IMR-90 (cell line): ENCODE measurements at regions not wholly inside any gene's neighbourhood (a gene's known extent, or its start where the extent isn't known, plus 50 kb on each side); places are given as distances from the start of the nearest gene placed in this dataset.

ENCODE experiments used
- ATAC-seq: fragments of 200-7000 bp; cut with Tn5 transposase; 2 replicates; pipeline ENCODE4 v1.9.1; 2020; ENCODE audit warnings: low read depth, mild to moderate bottlenecking, moderate library complexity
- BruUV-seq: library from RNA; stranded (reverse); fragments of 400-500 nt; replicated peaks from 2 replicates; lab custom pipeline; 2021; lab: Mats Ljungman, UMichigan
- CTCF ChIA-PET: fragments of 300-600 bp; formaldehyde crosslinking; extraction: SDS; loops from one replicate; lab custom pipeline; 2021; ENCODE audit warnings: antibody characterized with exemption; lab: Yijun Ruan, JAX
- POLR2A ChIA-PET: fragments of 300-600 bp; sonication (Branson Sonifier 250); formaldehyde crosslinking; loops from one replicate; lab custom pipeline; 2022; ENCODE audit warnings: antibody characterized with exemption; ENCODE audit not compliant: unreplicated experiment; lab: Charles Lee
- DNase-seq: peaks from one replicate; pipeline ENCODE4 v3.0.0; 2013
- H2AFZ ChIP-seq: replicated peaks from 2 replicates; pipeline ENCODE3; 2013; ENCODE audit warnings: low read length, mild to moderate bottlenecking; ENCODE audit not compliant: poor library complexity
- H2AK5ac ChIP-seq: 2 replicates; pipeline ENCODE4 v1.6.1; 2013; ENCODE audit warnings: low read depth, low read length, inconsistent platforms
- H2AK9ac ChIP-seq: replicated peaks from 2 replicates; pipeline ENCODE3; 2013; ENCODE audit warnings: mild to moderate bottlenecking, low read depth, low read length, moderate library complexity; ENCODE audit not compliant: poor library complexity
- H2BK120ac ChIP-seq: 2 replicates; pipeline ENCODE4 v1.6.1; 2013; ENCODE audit warnings: low read depth, low read length, inconsistent platforms
- H2BK15ac ChIP-seq: 3 replicates; pipeline ENCODE4 v1.6.1; 2013; ENCODE audit warnings: low read depth, low read length, inconsistent platforms
- H2BK20ac ChIP-seq: 2 replicates; pipeline ENCODE4 v1.6.1; 2013; ENCODE audit warnings: low read depth, mild to moderate bottlenecking, inconsistent platforms, low read length, moderate library complexity
- H2BK5ac ChIP-seq: 2 replicates; pipeline ENCODE4 v1.6.1; 2013; ENCODE audit warnings: mild to moderate bottlenecking, low read depth, low read length, inconsistent platforms; ENCODE audit not compliant: poor library complexity, severe bottlenecking
- H3K14ac ChIP-seq: replicated peaks from 2 replicates; pipeline ENCODE4 v1.6.1; 2013; ENCODE audit warnings: low read depth, low read length, inconsistent platforms
- H3K18ac ChIP-seq: 2 replicates; pipeline ENCODE4 v1.6.1; 2013; ENCODE audit warnings: low read depth, low read length, control low read depth
- H3K23ac ChIP-seq: 2 replicates; pipeline ENCODE4 v1.6.1; 2013; ENCODE audit warnings: low read depth, low read length, inconsistent platforms
- H3K27ac ChIP-seq: 2 replicates; pipeline ENCODE4 v1.5.1; 2013; ENCODE audit warnings: mild to moderate bottlenecking, control low read depth, low read length; ENCODE audit not compliant: insufficient read depth
- H3K27me3 ChIP-seq: 2 replicates; pipeline ENCODE4 v1.6.1; 2013; ENCODE audit warnings: low read length; ENCODE audit not compliant: control insufficient read depth, insufficient read depth
- H3K36me3 ChIP-seq: 2 replicates; pipeline ENCODE4 v1.6.1; 2013; ENCODE audit warnings: low read length, mixed read lengths; ENCODE audit not compliant: control insufficient read depth, insufficient read depth
- H3K4ac ChIP-seq: 2 replicates; pipeline ENCODE4 v1.6.1; 2013; ENCODE audit warnings: low read depth, low read length, inconsistent platforms
- H3K4me1 ChIP-seq: 2 replicates; pipeline ENCODE4 v1.6.1; 2013; ENCODE audit warnings: low read length, mixed read lengths; ENCODE audit not compliant: control insufficient read depth, insufficient read depth
- H3K4me2 ChIP-seq: 2 replicates; pipeline ENCODE4 v1.6.1; 2013; ENCODE audit warnings: low read depth, mild to moderate bottlenecking, control low read depth, low read length, moderate library complexity
- H3K4me3 ChIP-seq: 2 replicates; pipeline ENCODE4 v1.5.1; 2013; ENCODE audit warnings: low read depth, mild to moderate bottlenecking, control low read depth, low read length, moderate library complexity; ENCODE audit not compliant: insufficient read depth
- H3K56ac ChIP-seq: 2 replicates; pipeline ENCODE4 v1.6.1; 2013; ENCODE audit warnings: low read length, inconsistent platforms; ENCODE audit not compliant: insufficient read depth; ENCODE audit errors: extremely low read depth
- H3K79me1 ChIP-seq, 2 experiments: 2 replicates each; pipeline ENCODE4 v1.6.1; 2013; ENCODE audit warnings: low read length in 2 of 2, inconsistent platforms in 1 of 2, low read depth in 1 of 2
- H3K9ac ChIP-seq: 2 replicates; pipeline ENCODE4 v1.6.1; 2013; ENCODE audit warnings: low read depth, low read length, control low read depth
- H3K9me1 ChIP-seq: 2 replicates; pipeline ENCODE4 v1.6.1; 2013; ENCODE audit warnings: low read length, inconsistent platforms; ENCODE audit not compliant: insufficient read depth
- H3K9me3 ChIP-seq: 2 replicates; pipeline ENCODE4 v1.6.1; 2013; ENCODE audit warnings: low read length; ENCODE audit not compliant: control insufficient read depth, insufficient read depth
- H4K20me1 ChIP-seq: 2 replicates; pipeline ENCODE4 v1.6.1; 2013; ENCODE audit warnings: low read length, inconsistent platforms; ENCODE audit not compliant: insufficient read depth
- H4K5ac ChIP-seq: 2 replicates; pipeline ENCODE4 v1.6.1; 2013; ENCODE audit warnings: mild to moderate bottlenecking, low read depth, low read length, control low read depth
- H4K8ac ChIP-seq, 2 experiments: 2 replicates each; pipeline ENCODE4 v1.6.1; 2013; ENCODE audit warnings: low read depth in 2 of 2, low read length in 2 of 2, control low read depth in 1 of 2, inconsistent platforms in 1 of 2
- H4K91ac ChIP-seq: 2 replicates; pipeline ENCODE4 v1.6.1; 2013; ENCODE audit warnings: low read depth, low read length, inconsistent platforms; ENCODE audit not compliant: insufficient read depth
- CHD1 ChIP-seq: IDR thresholded peaks from 2 replicates; pipeline ENCODE4 v1.6.1; 2012; ENCODE audit warnings: low read depth, low read length, improper control_type of control experiment
- FOS ChIP-seq: fragments of 150-350 bp; IDR thresholded peaks from 2 replicates; pipeline ENCODE4 v1.6.1; 2016; ENCODE audit warnings: low read depth, low read length
- MAZ ChIP-seq: IDR thresholded peaks from 2 replicates; pipeline ENCODE4 v1.6.1; 2012; ENCODE audit warnings: low read depth, mild to moderate bottlenecking, low read length, improper control_type of control experiment, moderate library complexity, borderline replicate concordance
- MXI1 ChIP-seq: IDR thresholded peaks from 2 replicates; pipeline ENCODE4 v1.6.1; 2012; ENCODE audit warnings: low read depth, mild to moderate bottlenecking, low read length, moderate library complexity, borderline replicate concordance
- POLR2A ChIP-seq: IDR thresholded peaks from 2 replicates; pipeline ENCODE4 v1.6.1; 2012; ENCODE audit warnings: mild to moderate bottlenecking, low read depth, low read length
- RAD21 ChIP-seq: IDR thresholded peaks from 2 replicates; pipeline ENCODE4 v1.6.1; 2012; ENCODE audit warnings: low read length, improper control_type of control experiment
- RFX5 ChIP-seq: IDR thresholded peaks from 2 replicates; pipeline ENCODE4 v1.8.0; 2012; ENCODE audit warnings: low read depth, mild to moderate bottlenecking, low read length, moderate library complexity
- SMC3 ChIP-seq: fragments of 150-350 bp; IDR thresholded peaks from 2 replicates; pipeline ENCODE4 v1.6.1; 2016; ENCODE audit warnings: low read depth, mild to moderate bottlenecking, antibody characterized with exemption, low read length, moderate library complexity
- WGBS, 2 experiments: methylation state at CpG; one replicate each; pipeline versions ENCODE4 v1.1.5 to v1.1.7; 2013; ENCODE audit warnings: missing lambda C conversion rate in 2 of 2; ENCODE audit not compliant: insufficient read length in 1 of 2; ENCODE audit errors: extremely low coverage in 2 of 2; 5-methylcytosine and 5-hydroxymethylcytosine counted together
- dilution Hi-C: fragments of 300-500 bp; cut with HindIII; formaldehyde crosslinking; loops from one replicate; pipeline ENCODE4 v1.14.3; 2018; ENCODE audit warnings: low sequenced_read_pairs; ENCODE audit not compliant: unreplicated experiment
- in situ Hi-C: fragments of 300-500 bp; cut with MboI; formaldehyde crosslinking; loops from 3 replicates; pipeline ENCODE4 v1.14.3; 2019; ENCODE audit warnings: low sequenced_read_pairs, inconsistent platforms, mixed read lengths
- intact Hi-C: fragments of 100-400 bp; cut with micrococcal nuclease; formaldehyde crosslinking; loops from 2 replicates; pipeline ENCODE4 v1.10.0; 2022
- TF ChIP-seq, protein P1 (sequence below): fragments of 150-350 bp; IDR thresholded peaks from 2 replicates; pipeline ENCODE4 v1.6.1; 2016; ENCODE audit warnings: low read depth, mild to moderate bottlenecking, low read length, moderate library complexity, borderline replicate concordance
- TF ChIP-seq, protein P2 (sequence below): fragments of 150-350 bp; IDR thresholded peaks from 2 replicates; pipeline ENCODE4 v1.6.1; 2017; ENCODE audit warnings: mild to moderate bottlenecking, antibody characterized with exemption, low read length, low read depth
- TF ChIP-seq, protein P3 (sequence below): conservative IDR thresholded peaks from 2 replicates; pipeline ENCODE4 v1.5.1; 2012; ENCODE audit warnings: mild to moderate bottlenecking, low read depth, low read length, improper control_type of control experiment

DNA sequence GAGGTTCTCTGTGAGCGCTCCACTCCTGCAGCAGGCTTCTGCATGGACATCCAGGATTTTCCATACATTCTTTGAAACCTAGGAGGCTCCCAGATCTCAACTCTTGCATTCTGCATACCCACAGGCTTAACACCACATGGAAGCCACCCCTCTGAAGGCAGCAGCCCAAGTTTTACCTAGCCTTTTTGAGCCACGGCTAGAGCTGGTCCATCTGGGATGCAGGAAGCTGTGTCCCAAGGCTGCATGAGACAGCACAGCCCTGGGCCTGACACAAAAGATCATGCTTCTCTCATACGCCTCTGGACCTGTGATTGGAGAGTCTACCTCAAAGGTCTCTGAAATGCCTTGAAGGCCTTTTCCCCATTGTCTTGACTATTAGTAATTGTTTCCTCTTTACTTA is 53.6 kb upstream of the RPRM start:
- Histone ChIP-seq H3K27ac (no peak overlapping the region), H3K79me1 (no peaks in the 10 kb centered on the region), H3K23ac (no peak overlapping the region), H4K5ac (no peak overlapping the region), H4K20me1 (no peaks in the 10 kb centered on the region), H3K4ac (no peak overlapping the region), H3K18ac (no peak overlapping the region), H3K4me1 (no peaks in the 10 kb centered on the region), H2AK5ac (no peak overlapping the region), H3K36me3 (no peaks in the 10 kb centered on the region), H2BK15ac (no peak overlapping the region), H2BK120ac (no peak overlapping the region), H3K9me3 (no peaks in the 10 kb centered on the region; the same call in 1 of the 2 replicates), H2AK9ac (no peak overlapping the region), H2AFZ (no peak overlapping the region), H3K14ac (no peak overlapping the region), H2BK5ac (no peak overlapping the region), H3K9me1 (no peaks in the 10 kb centered on the region), H3K27me3 (no peaks in the 10 kb centered on the region), H3K9ac (no peak overlapping the region), H2BK20ac (no peak overlapping the region), H4K91ac (no peak overlapping the region), H3K56ac (no peak overlapping the region), H3K4me2 (no peak overlapping the region), H3K4me3 (no peak overlapping the region), H4K8ac (no peak overlapping the region)
- CTCF ChIA-PET: no interaction called here
- no peak for DNase-seq
- no TSS peak for BruUV-seq
- intact Hi-C loops (no loop called here), in situ Hi-C loops (no loop called here), dilution Hi-C loops (no loop called here)
- no peak for ATAC-seq
- WGBS, 2 experiments: no CpG with 5 or more reads among the region's 3 CpGs
- TF ChIP-seq, protein P1, sequence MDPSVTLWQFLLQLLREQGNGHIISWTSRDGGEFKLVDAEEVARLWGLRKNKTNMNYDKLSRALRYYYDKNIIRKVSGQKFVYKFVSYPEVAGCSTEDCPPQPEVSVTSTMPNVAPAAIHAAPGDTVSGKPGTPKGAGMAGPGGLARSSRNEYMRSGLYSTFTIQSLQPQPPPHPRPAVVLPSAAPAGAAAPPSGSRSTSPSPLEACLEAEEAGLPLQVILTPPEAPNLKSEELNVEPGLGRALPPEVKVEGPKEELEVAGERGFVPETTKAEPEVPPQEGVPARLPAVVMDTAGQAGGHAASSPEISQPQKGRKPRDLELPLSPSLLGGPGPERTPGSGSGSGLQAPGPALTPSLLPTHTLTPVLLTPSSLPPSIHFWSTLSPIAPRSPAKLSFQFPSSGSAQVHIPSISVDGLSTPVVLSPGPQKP: no peak
- TF ChIP-seq FOS (no peak), SMC3 (no peak), MXI1 (no peak), MAZ (no peak), RFX5 (no peak), RAD21 (no peak), POLR2A (no peak), CHD1 (no peak)
- TF ChIP-seq, protein P2, sequence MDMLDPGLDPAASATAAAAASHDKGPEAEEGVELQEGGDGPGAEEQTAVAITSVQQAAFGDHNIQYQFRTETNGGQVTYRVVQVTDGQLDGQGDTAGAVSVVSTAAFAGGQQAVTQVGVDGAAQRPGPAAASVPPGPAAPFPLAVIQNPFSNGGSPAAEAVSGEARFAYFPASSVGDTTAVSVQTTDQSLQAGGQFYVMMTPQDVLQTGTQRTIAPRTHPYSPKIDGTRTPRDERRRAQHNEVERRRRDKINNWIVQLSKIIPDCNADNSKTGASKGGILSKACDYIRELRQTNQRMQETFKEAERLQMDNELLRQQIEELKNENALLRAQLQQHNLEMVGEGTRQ: no peak
- TF ChIP-seq, protein P3, sequence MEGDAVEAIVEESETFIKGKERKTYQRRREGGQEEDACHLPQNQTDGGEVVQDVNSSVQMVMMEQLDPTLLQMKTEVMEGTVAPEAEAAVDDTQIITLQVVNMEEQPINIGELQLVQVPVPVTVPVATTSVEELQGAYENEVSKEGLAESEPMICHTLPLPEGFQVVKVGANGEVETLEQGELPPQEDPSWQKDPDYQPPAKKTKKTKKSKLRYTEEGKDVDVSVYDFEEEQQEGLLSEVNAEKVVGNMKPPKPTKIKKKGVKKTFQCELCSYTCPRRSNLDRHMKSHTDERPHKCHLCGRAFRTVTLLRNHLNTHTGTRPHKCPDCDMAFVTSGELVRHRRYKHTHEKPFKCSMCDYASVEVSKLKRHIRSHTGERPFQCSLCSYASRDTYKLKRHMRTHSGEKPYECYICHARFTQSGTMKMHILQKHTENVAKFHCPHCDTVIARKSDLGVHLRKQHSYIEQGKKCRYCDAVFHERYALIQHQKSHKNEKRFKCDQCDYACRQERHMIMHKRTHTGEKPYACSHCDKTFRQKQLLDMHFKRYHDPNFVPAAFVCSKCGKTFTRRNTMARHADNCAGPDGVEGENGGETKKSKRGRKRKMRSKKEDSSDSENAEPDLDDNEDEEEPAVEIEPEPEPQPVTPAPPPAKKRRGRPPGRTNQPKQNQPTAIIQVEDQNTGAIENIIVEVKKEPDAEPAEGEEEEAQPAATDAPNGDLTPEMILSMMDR: no peak
- POLR2A ChIA-PET: no interaction called here
